ENCODE measurements at regions not wholly inside any gene's neighbourhood (a gene's known extent, or its start where the extent isn't known, plus 50 kb on each side); places are given as distances from the start of the nearest gene placed in this dataset.

DNA sequence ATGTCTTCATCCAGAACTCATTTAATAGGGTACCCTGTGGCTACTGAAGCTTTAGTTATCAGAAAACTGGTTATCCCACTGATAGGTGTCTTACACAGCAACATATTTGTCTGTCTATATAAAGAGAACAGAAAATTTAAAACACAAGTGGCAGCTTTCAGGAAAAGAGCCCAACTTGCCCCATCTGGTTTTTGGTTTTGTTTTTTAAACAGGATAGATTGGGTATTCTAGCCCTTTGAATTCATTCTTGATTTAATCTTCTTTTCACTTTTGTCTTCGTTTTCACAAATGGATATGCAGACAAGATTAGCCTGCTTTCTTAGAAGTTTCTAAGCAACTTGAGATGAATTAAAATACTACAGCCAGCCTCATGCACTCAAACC lies 91.3 kb downstream of the KLF6 start:
- peaks cover 6% of the 10 kb centered on the region for H3K9me3 Mint-ChIP-seq
- Histone ChIP-seq H2AFZ (replicated peaks) (no peak overlapping the region), H3K4me2 (no peak overlapping the region), H3K9me3 (ENCODE audit: low read depth) (no peaks in the 10 kb centered on the region), H3K36me3 (no peaks in the 10 kb centered on the region), H3F3A (ENCODE audit: low read depth) (no peaks in the 10 kb centered on the region), H3K79me2 (ENCODE audit: low read depth) (no peaks in the 10 kb centered on the region), H3K4me1 (peaks cover 13% of the 10 kb centered on the region), H4K20me1 (ENCODE audit: low read depth) (no peaks in the 10 kb centered on the region), H3K27ac (no peak overlapping the region), H3K9ac (no peak overlapping the region), H3K27me3 (no peaks in the 10 kb centered on the region), H3K4me3 (no peak overlapping the region)
- no peak overlapping the region for H3K27ac Mint-ChIP-seq
- H3K4me3 Mint-ChIP-seq, result no peak overlapping the region
- H3K27me3 Mint-ChIP-seq (ENCODE audit: insufficient read depth, low read depth), result peaks cover 7% of the 10 kb centered on the region
- no peaks in the 10 kb centered on the region for H3K36me3 Mint-ChIP-seq
- H3K4me1 Mint-ChIP-seq, result peaks cover 21% of the 10 kb centered on the region
- TF ChIP-seq, protein P1, sequence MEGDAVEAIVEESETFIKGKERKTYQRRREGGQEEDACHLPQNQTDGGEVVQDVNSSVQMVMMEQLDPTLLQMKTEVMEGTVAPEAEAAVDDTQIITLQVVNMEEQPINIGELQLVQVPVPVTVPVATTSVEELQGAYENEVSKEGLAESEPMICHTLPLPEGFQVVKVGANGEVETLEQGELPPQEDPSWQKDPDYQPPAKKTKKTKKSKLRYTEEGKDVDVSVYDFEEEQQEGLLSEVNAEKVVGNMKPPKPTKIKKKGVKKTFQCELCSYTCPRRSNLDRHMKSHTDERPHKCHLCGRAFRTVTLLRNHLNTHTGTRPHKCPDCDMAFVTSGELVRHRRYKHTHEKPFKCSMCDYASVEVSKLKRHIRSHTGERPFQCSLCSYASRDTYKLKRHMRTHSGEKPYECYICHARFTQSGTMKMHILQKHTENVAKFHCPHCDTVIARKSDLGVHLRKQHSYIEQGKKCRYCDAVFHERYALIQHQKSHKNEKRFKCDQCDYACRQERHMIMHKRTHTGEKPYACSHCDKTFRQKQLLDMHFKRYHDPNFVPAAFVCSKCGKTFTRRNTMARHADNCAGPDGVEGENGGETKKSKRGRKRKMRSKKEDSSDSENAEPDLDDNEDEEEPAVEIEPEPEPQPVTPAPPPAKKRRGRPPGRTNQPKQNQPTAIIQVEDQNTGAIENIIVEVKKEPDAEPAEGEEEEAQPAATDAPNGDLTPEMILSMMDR (IDR thresholded peaks at IDR 0.05), result no peak
- no peak for TF ChIP-seq EZH2phosphoT487 (IDR thresholded peaks at IDR 0.05)
- no peak for TF ChIP-seq EZH2 (IDR thresholded peaks at IDR 0.05)
- DNase-seq (ENCODE audit: low spot score), result no peak

DNA sequence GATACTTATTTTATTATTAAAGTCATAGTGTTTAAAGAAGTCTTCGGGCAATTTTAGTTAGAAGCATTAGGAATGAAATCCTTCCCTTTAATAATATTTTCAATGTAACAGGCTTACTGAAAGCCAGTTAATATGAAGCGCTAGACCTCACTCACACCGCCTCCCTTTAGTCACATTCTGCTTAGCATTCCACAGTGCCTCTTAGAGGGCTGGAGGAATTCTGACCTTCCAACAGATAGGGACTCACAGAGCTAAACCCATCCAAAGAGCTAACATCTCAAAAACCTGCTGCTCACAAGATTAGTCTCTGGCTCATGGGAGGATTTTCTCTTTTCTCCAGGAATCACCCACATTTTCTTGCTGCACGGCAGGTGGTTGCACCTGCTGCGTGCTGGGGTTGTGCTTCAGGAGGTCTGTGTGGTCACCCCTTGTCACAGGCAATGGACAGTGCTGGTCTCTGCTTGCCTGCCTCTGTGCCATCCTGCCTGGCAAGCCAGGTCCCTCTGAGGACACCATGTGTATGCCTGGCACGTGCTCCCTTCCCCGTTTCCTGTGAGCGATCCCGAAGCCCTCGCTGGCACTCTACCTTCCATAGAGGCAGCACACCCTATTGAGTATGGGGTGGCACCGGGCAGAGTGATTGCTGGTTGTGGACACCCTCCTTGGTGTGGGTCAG lies 91.8 kb downstream of the KLF6 start:
- H3K4me2 ChIP-seq, result no peak overlapping the region
- H3K4me3 ChIP-seq, result no peak overlapping the region

DNA sequence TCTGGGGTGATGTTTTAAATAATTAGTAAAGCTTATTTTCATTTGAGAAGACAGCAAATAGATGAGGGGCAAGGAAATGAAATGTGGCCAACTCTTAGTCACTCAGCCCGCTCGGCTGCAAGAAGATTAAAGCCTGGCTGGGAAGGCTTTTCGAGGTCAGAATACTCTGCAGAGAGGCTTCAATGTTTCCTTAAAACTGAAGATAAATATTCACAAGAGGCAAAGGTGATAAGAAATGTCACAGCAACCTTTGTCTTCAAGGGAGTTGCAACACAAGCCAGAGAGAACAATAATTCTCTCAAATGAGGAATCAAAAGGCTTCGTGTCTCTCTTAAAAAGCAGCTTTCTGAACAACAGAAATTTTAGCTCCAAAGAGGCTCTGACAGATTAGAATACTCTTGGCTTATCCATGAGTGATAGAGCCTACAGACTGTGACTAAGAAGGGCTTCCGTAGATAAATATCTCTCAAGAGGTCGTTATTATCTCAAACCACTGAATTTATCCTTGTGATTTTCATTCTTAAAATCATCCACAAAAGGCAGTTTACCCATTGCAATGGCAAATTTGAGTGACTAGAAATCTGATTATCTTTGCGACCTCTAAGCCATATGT lies 92.5 kb downstream of the KLF6 start:
- no peaks in the 10 kb centered on the region for H3F3A ChIP-seq (ENCODE audit: low read depth)
- peaks cover 6% of the 10 kb centered on the region for H3K9me3 Mint-ChIP-seq
- H3K27ac ChIP-seq, result no peak overlapping the region
- H3K4me3 ChIP-seq, result no peak overlapping the region
- no peaks in the 10 kb centered on the region for H4K20me1 ChIP-seq (ENCODE audit: low read depth)
- no peaks in the 10 kb centered on the region for H3K79me2 ChIP-seq (ENCODE audit: low read depth)
- TF ChIP-seq EZH2 (IDR thresholded peaks at IDR 0.05) (no peak), EZH2phosphoT487 (IDR thresholded peaks at IDR 0.05) (no peak)
- TF ChIP-seq, protein P1 (IDR thresholded peaks at IDR 0.05), result no peak
- H3K9me3 ChIP-seq (ENCODE audit: low read depth), result no peaks in the 10 kb centered on the region
- no peaks in the 10 kb centered on the region for H3K36me3 Mint-ChIP-seq
- no peak overlapping the region for H3K27ac Mint-ChIP-seq
- DNase-seq (ENCODE audit: low spot score), result no peak
- H3K4me1 Mint-ChIP-seq, result peaks cover 21% of the 10 kb centered on the region
- H3K27me3 ChIP-seq, result no peaks in the 10 kb centered on the region
- peak overlapping the region; percentile 19 for H2AFZ ChIP-seq (replicated peaks)
- H3K4me1 ChIP-seq, result peaks cover 13% of the 10 kb centered on the region
- H3K27me3 Mint-ChIP-seq (ENCODE audit: insufficient read depth, low read depth), result peaks cover 7% of the 10 kb centered on the region
- no peak overlapping the region for H3K9ac ChIP-seq
- no peaks in the 10 kb centered on the region for H3K36me3 ChIP-seq
- H3K4me2 ChIP-seq, result no peak overlapping the region
- no peak overlapping the region for H3K4me3 Mint-ChIP-seq

More for the DNA sequence above, 91.8 kb downstream of the KLF6 start:
- TF ChIP-seq, protein P1 (IDR thresholded peaks at IDR 0.05), result no peak
- TF ChIP-seq EZH2phosphoT487 (IDR thresholded peaks at IDR 0.05) (no peak), EZH2 (IDR thresholded peaks at IDR 0.05) (no peak)
- Histone ChIP-seq H3K27me3 (no peaks in the 10 kb centered on the region), H2AFZ (replicated peaks) (no peak overlapping the region), H3F3A (ENCODE audit: low read depth) (no peaks in the 10 kb centered on the region), H4K20me1 (ENCODE audit: low read depth) (no peaks in the 10 kb centered on the region), H3K9me3 (ENCODE audit: low read depth) (no peaks in the 10 kb centered on the region), H3K79me2 (ENCODE audit: low read depth) (no peaks in the 10 kb centered on the region), H3K36me3 (no peaks in the 10 kb centered on the region), H3K27ac (no peak overlapping the region), H3K4me1 (peaks cover 13% of the 10 kb centered on the region), H3K9ac (no peak overlapping the region)
- Mint-ChIP-seq H3K4me1 (peaks cover 21% of the 10 kb centered on the region), H3K27ac (no peak overlapping the region), H3K36me3 (no peaks in the 10 kb centered on the region), H3K4me3 (no peak overlapping the region), H3K27me3 (ENCODE audit: insufficient read depth, low read depth) (peaks cover 7% of the 10 kb centered on the region), H3K9me3 (peaks cover 6% of the 10 kb centered on the region)
- peak; percentile 34 for DNase-seq (ENCODE audit: low spot score)

All from neural progenitor cell (in vitro differentiated cells).